ENCODE measurements at regions not wholly inside any gene's neighbourhood (a gene's known extent, or its start where the extent isn't known, plus 50 kb on each side); places are given as distances from the start of the nearest gene placed in this dataset.
"Not testable (repeated sequence)": the region's sequence is repeated elsewhere in the genome, so short reads cannot be mapped to it uniquely, and the experiment has no call there.

DNA sequence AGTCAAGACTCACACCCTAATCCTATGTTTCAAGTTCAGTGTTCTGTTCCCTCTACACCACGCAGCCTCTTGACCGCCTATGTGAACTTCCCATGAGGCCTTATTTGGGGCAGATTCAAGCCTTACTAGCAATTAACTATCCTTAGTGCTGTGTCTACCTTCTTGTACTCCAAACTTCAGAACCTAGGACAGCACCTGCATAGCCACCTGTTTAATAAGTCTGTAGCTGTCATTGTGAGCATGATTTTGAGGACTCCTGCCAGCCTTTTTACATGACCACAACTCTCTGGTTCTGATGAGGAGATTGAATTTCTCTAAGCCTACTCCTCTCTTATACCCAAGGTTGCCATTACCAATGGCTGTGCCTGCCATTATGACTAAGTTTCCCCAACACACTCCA is 50.8 kb upstream of the PCSK1 start:
- Mint-ChIP-seq H3K27ac (no peak overlapping the region), H3K4me3 (no peak overlapping the region), H3K4me1 (no peaks in the 10 kb centered on the region), H3K9me3 (no peaks in the 10 kb centered on the region), H3K27me3 (peaks cover 7% of the 10 kb centered on the region)
- ATAC-seq, result no peak
- DNase-seq, result no peak

DNA sequence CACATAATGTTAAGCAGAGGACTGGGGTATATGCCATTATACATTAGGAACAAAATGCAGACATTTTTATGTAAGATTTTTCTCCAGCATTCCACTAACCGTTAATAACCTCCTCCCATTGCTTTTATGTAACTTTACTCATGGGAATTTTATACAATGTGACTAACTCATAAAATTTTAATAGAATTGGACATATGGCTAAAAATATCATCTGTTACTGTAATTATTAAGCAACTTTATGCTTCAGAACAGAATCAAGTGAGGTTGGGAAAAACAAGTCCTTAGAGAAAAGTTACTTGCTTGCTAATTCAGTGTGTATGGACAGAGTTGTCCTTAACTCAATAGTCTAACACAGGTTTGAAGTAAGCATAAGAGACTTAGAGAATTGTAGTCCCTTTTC is 54.8 kb upstream of the PCSK1 start:
- no peak overlapping the region for H3K27ac Mint-ChIP-seq
- no peaks in the 10 kb centered on the region for H3K9me3 Mint-ChIP-seq
- no peak overlapping the region for H3K4me3 Mint-ChIP-seq
- no peaks in the 10 kb centered on the region for H3K4me1 Mint-ChIP-seq
- ATAC-seq (no peak), DNase-seq (no peak)
- H3K27me3 Mint-ChIP-seq, result peaks cover 7% of the 10 kb centered on the region

DNA sequence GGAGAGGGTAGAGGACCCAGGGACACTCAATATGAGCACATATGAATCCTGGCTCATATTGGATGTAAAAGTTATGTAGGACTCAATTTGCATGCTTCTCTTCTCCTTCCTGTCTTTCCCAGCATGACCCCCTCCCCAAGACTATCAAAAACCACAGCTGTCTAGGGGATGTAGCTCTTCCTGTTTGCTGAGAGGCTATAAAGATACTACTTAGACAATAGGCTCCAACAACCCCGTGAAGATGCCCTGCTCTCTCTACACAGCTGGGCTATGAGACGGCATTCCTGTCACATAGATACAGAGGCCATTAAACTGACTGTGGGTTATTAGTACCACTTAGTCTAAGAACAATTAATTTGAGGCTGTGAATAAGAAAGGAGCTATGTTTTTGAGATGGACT is 56.5 kb upstream of the PCSK1 start:
- Mint-ChIP-seq H3K27me3 (peaks cover 7% of the 10 kb centered on the region), H3K4me3 (no peak overlapping the region), H3K9me3 (no peaks in the 10 kb centered on the region), H3K4me1 (no peaks in the 10 kb centered on the region), H3K27ac (no peak overlapping the region)
- ATAC-seq, result no peak
- no peak for DNase-seq

DNA sequence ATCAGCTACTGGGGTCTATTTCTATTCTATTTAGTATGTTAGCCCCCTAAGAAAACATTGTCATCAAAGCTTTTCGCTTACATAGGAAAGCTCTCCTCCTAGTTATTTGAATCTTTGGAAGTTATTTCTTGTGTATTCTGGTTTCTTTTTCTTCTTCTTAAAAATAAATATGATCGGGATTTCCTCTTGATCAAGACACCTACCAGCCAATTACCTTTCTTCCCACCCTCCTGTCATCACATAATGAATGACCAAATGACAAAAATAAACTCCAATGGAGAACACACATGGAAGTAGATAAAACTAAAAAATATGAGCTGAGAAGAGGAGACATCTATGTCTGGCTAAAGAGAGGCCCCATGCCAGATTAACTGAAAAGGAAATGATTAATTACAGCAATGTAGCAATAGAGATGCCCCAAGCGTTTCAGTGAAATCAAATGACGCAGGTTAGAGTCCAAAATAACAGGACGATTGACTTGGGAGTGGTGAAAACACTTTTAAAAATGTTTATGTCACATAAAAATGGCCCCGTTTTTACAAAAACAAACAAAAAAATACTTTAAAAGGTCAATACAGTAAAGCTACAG is 59.5 kb upstream of the PCSK1 start:
- no peak overlapping the region for H3K27ac Mint-ChIP-seq

DNA sequence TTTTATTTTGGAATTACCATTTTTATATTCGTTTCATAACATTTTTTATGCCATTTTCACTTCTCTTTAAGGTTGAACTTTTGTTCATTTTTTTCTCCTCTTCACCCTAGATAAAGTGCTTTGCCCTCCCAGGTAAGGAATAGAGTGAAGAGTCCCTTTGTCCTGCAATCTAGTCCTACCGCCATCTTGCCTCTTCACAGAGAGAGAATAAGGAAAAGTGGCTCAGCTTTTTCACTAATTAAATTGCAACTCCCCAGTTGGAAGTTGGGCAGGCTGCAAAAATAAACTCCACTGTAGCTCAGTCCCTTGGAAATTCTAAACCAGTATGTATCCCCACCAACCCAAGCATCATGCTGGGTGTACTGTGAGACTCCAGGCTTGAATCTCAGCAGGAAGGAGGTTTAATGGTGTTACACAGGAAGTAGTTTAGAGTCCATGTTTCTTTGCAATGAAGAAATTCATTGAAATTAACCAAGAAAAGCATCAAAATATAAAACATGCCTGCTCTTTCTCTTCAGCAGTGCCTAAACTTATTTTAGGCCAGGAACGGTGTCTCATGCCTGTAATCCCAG is 60.3 kb upstream of the PCSK1 start:
- DNase-seq (no peak), ATAC-seq (no peak)
- Mint-ChIP-seq H3K9me3 (no peaks in the 10 kb centered on the region), H3K27me3 (peaks cover 4% of the 10 kb centered on the region), H3K4me3 (no peak overlapping the region), H3K4me1 (no peaks in the 10 kb centered on the region), H3K27ac (no peak overlapping the region)

More for the DNA sequence above, 59.5 kb upstream of the PCSK1 start:
- DNase-seq (no peak), ATAC-seq (no peak)
- Mint-ChIP-seq H3K4me3 (no peak overlapping the region), H3K9me3 (no peaks in the 10 kb centered on the region), H3K27me3 (peaks cover 7% of the 10 kb centered on the region), H3K4me1 (no peaks in the 10 kb centered on the region)

DNA sequence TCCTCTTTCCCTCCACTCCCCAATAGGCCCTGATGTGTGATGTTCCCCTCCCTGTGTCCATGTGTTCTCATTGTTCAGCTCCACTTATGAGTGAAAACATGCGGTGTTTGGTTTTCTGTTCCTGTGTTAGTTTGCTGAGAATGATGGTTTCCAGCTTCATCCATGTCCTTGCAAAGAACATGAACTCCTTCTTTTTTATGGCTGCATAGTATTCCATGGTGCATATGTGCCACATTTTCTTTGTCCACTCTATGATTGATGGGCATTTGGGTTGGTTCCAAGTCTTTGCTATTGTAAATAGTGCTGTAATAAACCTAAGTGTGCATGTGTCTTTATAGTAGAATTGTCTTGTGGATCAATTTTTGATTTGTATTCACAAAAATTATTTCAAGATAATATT is 62.4 kb upstream of the PCSK1 start:
- H3K27me3 Mint-ChIP-seq, H3K4me3 Mint-ChIP-seq, H3K27ac Mint-ChIP-seq, DNase-seq, H3K9me3 Mint-ChIP-seq, H3K4me1 Mint-ChIP-seq, ATAC-seq: not testable (repeated sequence)

DNA sequence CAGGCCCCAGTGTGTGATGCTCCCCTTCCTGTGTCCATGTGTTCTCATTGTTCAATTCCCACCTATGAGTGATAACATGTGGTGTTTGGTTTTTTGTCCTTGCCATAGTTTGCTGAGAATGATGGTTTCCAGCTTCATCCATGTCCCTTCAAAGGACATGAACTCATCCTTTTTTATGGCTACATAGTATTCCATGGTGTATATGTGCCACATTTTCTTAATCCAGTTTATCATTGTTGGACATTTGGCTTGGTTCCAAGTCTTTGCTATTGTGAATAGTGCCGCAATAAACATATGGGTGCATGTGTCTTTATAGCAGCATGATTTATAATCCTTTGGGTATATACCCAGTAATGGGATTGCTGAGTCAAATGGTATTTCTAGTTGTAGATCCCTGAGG is 64.0 kb upstream of the PCSK1 start:
- H3K9me3 Mint-ChIP-seq, ATAC-seq, H3K27me3 Mint-ChIP-seq, H3K27ac Mint-ChIP-seq, DNase-seq, H3K4me1 Mint-ChIP-seq, H3K4me3 Mint-ChIP-seq: not testable (repeated sequence)

DNA sequence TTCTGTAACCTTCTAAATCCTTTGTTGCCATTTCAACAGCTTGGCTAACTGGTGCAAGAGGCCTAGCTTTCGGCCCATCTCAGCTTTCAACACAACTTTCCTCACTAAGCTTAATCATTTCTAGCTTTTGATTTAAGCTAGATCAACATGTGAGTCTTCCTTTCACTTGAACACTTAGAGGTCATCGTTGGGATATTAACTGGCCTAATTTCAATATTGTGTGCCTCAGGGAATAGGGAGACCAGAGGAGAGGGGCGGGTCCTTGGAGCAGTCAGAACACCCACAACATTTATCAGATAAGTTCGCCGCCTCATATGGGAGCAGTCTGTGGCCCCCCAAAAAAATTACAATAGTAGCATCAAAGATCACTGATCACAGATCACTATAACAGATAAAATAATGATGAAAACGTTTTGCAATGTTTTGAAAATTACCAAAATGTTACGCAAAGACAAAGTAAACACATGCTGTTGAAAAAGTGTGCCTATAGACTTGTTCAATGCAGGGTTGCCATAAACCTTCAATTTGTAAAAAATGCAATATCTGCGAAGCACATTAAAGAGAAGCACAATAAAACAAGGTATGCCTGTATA is 66.8 kb upstream of the PCSK1 start:
- H3K9me3 Mint-ChIP-seq, result no peaks in the 10 kb centered on the region
- no peak overlapping the region for H3K4me3 Mint-ChIP-seq
- DNase-seq, result no peak
- H3K4me1 Mint-ChIP-seq, result no peaks in the 10 kb centered on the region
- H3K27ac Mint-ChIP-seq, result no peak overlapping the region
- ATAC-seq, result no peak
- H3K27me3 Mint-ChIP-seq, result peaks cover 6% of the 10 kb centered on the region

DNA sequence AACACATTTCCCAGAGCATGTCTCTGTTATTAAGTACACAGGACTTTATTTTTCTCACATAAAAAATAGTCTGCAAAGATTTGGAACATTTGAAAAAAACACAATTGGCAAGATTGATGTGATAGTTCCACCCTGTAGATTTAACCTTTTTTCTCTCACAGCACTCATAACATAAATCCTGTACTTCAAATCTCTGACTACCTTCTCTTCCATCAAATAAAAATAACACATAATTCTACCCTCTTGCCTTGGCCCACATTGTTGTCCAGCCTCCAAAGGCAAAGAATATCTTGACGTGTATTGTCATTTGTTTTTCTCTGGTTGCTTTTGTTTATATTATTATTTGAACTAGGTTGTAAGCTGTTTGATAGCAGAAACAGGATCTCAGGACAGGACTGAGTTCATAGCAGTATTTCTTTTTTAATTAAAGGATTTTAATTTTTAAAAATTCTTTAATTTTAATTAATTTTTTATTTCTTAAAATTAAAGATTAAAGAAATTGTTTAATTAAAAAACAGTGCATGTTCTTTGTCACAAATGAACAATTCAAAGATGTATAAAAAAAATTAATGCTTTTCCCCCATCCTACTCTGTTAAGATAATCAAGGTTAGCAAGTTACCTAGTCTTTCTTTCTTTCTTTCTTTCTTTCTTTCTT is 69.1 kb upstream of the PCSK1 start:
- H3K27ac Mint-ChIP-seq, result no peak overlapping the region
- peaks cover 8% of the 10 kb centered on the region for H3K27me3 Mint-ChIP-seq
- H3K4me3 Mint-ChIP-seq, result no peak overlapping the region
- DNase-seq (no peak), ATAC-seq (no peak)
- H3K9me3 Mint-ChIP-seq, result no peaks in the 10 kb centered on the region
- no peaks in the 10 kb centered on the region for H3K4me1 Mint-ChIP-seq

DNA sequence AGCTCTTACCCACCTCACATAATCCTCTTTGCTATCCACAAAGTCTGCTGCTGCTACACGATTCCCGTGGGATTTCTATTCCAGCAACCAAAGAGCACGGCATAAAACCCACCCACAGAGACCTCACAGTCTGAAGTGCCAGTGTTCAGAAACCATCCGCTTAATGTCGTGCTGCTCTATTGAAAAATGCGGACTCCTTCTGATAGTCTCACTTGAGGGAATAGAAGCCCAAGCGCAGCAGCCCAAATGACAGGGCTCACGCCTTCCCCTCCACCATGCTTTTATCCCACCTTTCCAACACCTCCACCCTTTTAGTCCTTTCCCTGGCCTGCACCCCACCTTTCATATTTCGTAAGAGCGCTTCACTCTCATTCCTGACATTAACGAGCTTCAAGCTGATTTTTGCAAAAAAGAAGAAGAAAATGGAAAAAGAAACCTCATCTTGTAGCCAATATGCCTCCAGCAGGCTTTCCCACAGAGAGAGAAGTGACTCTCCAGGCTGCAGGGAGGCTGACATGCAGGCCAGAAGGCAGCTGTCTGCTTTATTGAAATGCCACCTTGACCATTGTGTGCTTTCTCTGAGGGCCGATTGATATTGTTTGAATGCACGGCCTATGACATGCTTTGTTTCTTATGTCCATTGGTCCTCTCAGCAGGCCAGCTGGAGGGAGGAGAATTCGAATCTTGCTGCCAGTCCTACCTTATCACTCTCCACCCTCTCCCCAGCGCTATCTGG is 70.6 kb upstream of the PCSK1 start:
- Mint-ChIP-seq H3K27ac (no peak overlapping the region), H3K4me1 (no peaks in the 10 kb centered on the region), H3K27me3 (peaks cover 8% of the 10 kb centered on the region), H3K9me3 (no peaks in the 10 kb centered on the region), H3K4me3 (no peak overlapping the region)
- ATAC-seq, result no peak
- DNase-seq, result no peak

DNA sequence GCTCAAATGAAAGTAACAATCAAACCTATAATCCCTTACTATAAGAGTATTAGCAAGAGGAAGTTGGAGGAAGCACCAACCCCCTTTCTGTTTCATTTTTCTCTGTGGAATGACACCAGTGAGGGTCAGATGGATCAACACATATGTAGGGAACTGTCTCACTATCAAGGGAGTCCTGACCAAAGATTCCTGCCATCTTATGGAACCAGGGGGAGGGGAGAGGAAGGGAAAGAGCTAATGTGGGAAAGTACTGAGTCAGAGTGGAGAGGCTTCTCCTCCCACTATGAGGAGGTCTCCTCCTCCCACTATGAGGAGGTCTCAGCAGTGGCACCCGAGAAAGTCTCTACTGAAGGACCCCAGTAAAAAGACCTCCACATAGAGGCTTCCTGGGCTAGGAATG is 73.3 kb upstream of the PCSK1 start:
- Mint-ChIP-seq H3K27me3 (peaks cover 8% of the 10 kb centered on the region), H3K4me3 (no peak overlapping the region), H3K9me3 (no peaks in the 10 kb centered on the region), H3K4me1 (peaks cover 6% of the 10 kb centered on the region), H3K27ac (no peak overlapping the region)
- DNase-seq, result no peak
- no peak for ATAC-seq

DNA sequence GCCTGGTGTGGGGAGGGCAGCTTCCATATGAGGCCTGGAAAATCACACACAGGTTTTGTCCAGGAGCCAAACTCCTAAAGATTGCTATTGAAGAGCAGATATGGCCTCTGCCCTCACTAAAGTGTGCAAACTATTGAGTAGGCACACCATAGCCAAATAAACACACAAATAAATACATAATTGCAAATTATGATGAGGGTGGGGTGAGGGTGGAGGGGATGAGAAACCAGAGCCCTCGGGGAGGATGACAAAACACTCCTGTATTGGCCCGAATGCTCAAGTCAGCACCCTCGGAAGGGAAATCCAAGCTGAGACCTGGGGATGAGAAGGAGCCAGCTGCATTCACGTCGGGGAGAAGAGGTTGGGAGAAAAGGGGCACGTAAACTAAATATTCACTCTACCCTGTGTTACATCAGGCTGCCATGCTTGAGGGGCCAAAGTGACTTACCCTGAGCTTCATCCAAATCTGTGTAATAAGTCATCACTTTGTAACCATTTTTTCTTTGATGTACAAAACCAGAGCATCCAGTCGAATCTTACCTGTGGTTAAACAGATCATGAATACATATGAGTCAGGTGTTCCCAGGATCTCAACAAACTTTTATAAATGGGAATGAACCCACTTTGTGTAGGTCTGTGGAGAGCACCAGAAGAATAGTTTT is 73.9 kb upstream of the PCSK1 start:
- Mint-ChIP-seq H3K27me3 (peaks cover 8% of the 10 kb centered on the region), H3K4me3 (no peak overlapping the region), H3K4me1 (peaks cover 6% of the 10 kb centered on the region), H3K27ac (no peak overlapping the region), H3K9me3 (no peaks in the 10 kb centered on the region)
- DNase-seq, result no peak
- ATAC-seq, result no peak

DNA sequence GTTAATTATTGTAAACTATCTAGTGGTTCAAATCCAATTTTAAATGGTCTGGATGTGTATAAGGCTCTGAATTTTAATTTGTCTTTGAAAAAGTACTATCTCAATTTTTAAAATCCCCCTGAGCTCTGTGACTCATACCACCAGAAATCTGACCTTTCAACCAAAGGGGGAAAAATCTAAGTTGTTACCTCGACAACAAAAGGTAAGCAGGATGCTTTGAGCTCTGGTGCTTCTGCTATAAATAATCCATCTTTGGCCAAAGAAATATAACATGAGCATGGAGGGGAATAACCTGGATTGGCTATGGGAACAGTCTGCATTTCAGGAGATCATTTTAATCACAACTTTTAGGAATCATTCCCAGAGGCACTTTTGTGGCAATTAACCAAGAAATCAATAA is 76.3 kb upstream of the PCSK1 start:
- Mint-ChIP-seq H3K4me3 (no peak overlapping the region), H3K27ac (no peak overlapping the region), H3K9me3 (no peaks in the 10 kb centered on the region), H3K4me1 (peaks cover 6% of the 10 kb centered on the region), H3K27me3 (peaks cover 7% of the 10 kb centered on the region)
- ATAC-seq (no peak), DNase-seq (no peak)

DNA sequence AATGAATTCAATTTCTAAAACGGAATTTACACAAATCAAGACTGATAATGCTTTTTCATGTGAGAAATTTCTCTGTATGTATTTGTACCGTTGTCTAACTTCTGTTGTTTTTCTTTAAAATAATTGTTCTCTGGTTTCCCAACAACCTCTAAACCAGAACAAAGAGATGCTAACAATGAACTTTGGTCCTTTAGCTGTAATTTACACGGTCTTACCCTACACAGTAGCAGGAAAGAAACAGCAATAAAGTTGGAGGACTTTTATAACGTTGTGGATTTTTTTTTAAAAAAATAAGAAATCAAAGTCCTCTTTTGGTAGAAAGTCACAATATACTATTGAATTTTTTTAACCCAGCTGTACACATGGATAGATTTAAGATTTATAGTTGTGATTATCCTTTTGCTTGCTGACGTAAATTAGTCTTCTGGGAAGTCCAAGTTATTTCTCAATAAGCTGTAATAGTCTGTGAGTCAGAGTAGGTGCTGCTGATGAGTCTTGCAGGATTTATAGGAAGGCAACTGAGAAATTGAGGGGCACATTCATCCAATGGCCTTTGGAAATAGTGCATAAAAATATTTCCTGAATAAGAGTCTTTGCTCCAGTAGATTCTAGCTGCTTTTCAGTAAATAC is 76.8 kb upstream of the PCSK1 start:
- Mint-ChIP-seq H3K9me3 (no peaks in the 10 kb centered on the region), H3K4me3 (no peak overlapping the region), H3K4me1 (peaks cover 6% of the 10 kb centered on the region), H3K27ac (no peak overlapping the region), H3K27me3 (peaks cover 1% of the 10 kb centered on the region)
- no peak for DNase-seq
- no peak for ATAC-seq

DNA sequence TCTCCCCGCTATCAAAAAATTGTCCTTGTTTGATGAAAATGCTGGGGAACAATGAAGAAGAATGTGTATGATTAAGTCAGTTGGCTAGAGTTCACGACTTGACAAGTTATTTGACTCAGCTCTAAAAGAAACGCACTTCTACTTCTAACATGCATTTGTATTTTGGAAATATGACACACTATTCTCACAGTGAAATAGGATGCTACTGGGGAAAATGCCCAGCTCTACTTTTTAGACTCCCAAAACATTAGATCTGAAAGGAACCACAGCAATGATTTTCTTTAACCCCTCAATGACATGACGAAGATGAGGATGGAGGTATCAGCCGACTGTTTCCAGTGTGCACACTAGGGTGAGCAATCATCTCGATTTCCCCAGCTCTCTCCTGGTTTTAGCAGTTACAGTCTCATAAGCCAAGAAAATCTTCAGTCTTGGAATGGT is 83.6 kb upstream of the PCSK1 start:
- Mint-ChIP-seq H3K4me3 (no peak overlapping the region), H3K4me1 (no peaks in the 10 kb centered on the region), H3K27ac (no peak overlapping the region), H3K9me3 (no peaks in the 10 kb centered on the region), H3K27me3 (peaks cover 21% of the 10 kb centered on the region)
- ATAC-seq, result no peak
- DNase-seq, result no peak
